GM12875 (cell line): ENCODE measurements at regions not wholly inside any gene's neighbourhood (a gene's known extent, or its start where the extent isn't known, plus 50 kb on each side); places are given as distances from the start of the nearest gene placed in this dataset.

Source experiments
- H3K4me3 ChIP-seq: one replicate; pipeline ENCODE4 v1.5.1; 2011; ENCODE audit warnings: low read depth, low read length, control low read depth
- CTCF ChIP-seq: IDR thresholded peaks from 2 replicates; pipeline ENCODE4 v1.5.1; 2011; ENCODE audit warnings: low read depth, mild to moderate bottlenecking, control low read depth, inconsistent platforms, low read length, moderate library complexity, borderline replicate concordance; ENCODE audit not compliant: insufficient read depth

- no peak overlapping the region for H3K4me3 ChIP-seq
- no peak for TF ChIP-seq CTCF
These were observed 266.7 kb upstream of the SULF2 start for GRCh38 chr20:48051794-48052474.

GRCh38 chr20:48049641-48050040 is 264.4 kb upstream of the SULF2 start:
- H3K4me3 ChIP-seq = no peak overlapping the region
- no peak for TF ChIP-seq CTCF

GRCh38 chr20:48049171-48049570 is 263.9 kb upstream of the SULF2 start:
- TF ChIP-seq CTCF = no peak
- H3K4me3 ChIP-seq = no peak overlapping the region

GRCh38 chr20:48047447-48047846 is 262.2 kb upstream of the SULF2 start:
- TF ChIP-seq CTCF = no peak
- no peak overlapping the region for H3K4me3 ChIP-seq

GRCh38 chr20:48042628-48043027 is 257.3 kb upstream of the SULF2 start:
- H3K4me3 ChIP-seq = no peak overlapping the region
- no peak for TF ChIP-seq CTCF

- no peak for TF ChIP-seq CTCF
- no peak overlapping the region for H3K4me3 ChIP-seq
These were observed 255.9 kb upstream of the SULF2 start for GRCh38 chr20:48041078-48041780.

- no peak for TF ChIP-seq CTCF
- H3K4me3 ChIP-seq = no peak overlapping the region
These were observed 255.2 kb upstream of the SULF2 start for GRCh38 chr20:48040491-48040890.
